GM12878 (cell line): ENCODE measurements at regions not wholly inside any gene's neighbourhood (a gene's known extent, or its start where the extent isn't known, plus 50 kb on each side); places are given as distances from the start of the nearest gene placed in this dataset.

Experiments
- ATAC-seq: fragments of 200-7000 bp; cut with Tn5 transposase; 3 replicates; pipeline ENCODE4 v1.9.1; 2020; ENCODE audit warnings: mild to moderate bottlenecking, moderate library complexity
- BruUV-seq: library from RNA; stranded (reverse); fragments of 400-500 nt; replicated peaks from 2 replicates; lab custom pipeline; 2021; lab: Mats Ljungman, UMichigan
- CTCF ChIA-PET: fragments of 300-600 bp; sonication (Branson Sonifier 250); formaldehyde crosslinking; extraction: SDS; loops from one replicate; lab custom pipeline; 2021; ENCODE audit warnings: inconsistent platforms; lab: Yijun Ruan, JAX
- POLR2A ChIA-PET: fragments of 350-600 bp; formaldehyde crosslinking; extraction: SDS; loops from one replicate; lab custom pipeline; 2021; ENCODE audit warnings: inconsistent platforms; lab: Charles Lee
- RAD21 ChIA-PET: fragments of 300-600 bp; sonication (Branson Sonifier 250); formaldehyde crosslinking; loops from one replicate; lab custom pipeline; 2023; ENCODE audit warnings: antibody characterized with exemption; ENCODE audit not compliant: unreplicated experiment; lab: Charles Lee
- SMC1A ChIA-PET: fragments of 300-600 bp; sonication (Branson Sonifier 250); formaldehyde crosslinking; loops from one replicate; lab custom pipeline; 2023; ENCODE audit not compliant: unreplicated experiment, uncharacterized antibody; lab: Charles Lee
- DNase-seq: peaks from one replicate; pipeline ENCODE4 v3.0.0-alpha.2; 2011; ENCODE audit warnings: low read depth, low spot score
- FAIRE-seq: peaks from 3 replicates; lab custom pipeline; 2011; peaks lifted over from hg19 to GRCh38; lab: Jason Lieb, UNC
- H2AFZ ChIP-seq: 2 replicates; pipeline ENCODE4 v1.6.0; 2011; ENCODE audit warnings: low read depth, low read length, control low read depth; ENCODE audit not compliant: control insufficient read depth
- H3K27ac ChIP-seq: 2 replicates; pipeline ENCODE4 v1.5.1; 2011; ENCODE audit warnings: control low read depth; ENCODE audit not compliant: control insufficient read depth, insufficient read depth
- H3K27me3 ChIP-seq, 2 experiments: replicated peaks in 1 of 2; 2 replicates each; pipeline versions ENCODE4 v1.6.0 to v1.6.1; 2011; ENCODE audit warnings: low read length in 1 of 2; ENCODE audit not compliant: control insufficient read depth in 2 of 2, insufficient read depth in 2 of 2
- H3K36me3 ChIP-seq, 2 experiments: 2 replicates each; pipeline ENCODE4 v1.5.1; 2011; ENCODE audit warnings: low read length in 1 of 2; ENCODE audit not compliant: control insufficient read depth in 2 of 2, insufficient read depth in 2 of 2
- H3K4me1 ChIP-seq: 2 replicates; pipeline ENCODE4 v1.6.1; 2011; ENCODE audit warnings: mild to moderate bottlenecking, low read length, moderate library complexity, mixed read lengths; ENCODE audit not compliant: control insufficient read depth, insufficient read depth
- H3K4me2 ChIP-seq: 2 replicates; pipeline ENCODE4 v1.6.0; 2011; ENCODE audit warnings: control low read depth; ENCODE audit not compliant: control insufficient read depth, insufficient read depth
- H3K4me3 ChIP-seq: fragments of 200-600 bp; sonication (generic); 2 replicates; pipeline ENCODE4 v1.5.1; 2016
- H3K79me2 ChIP-seq: 2 replicates; pipeline ENCODE4 v1.6.0; 2011; ENCODE audit warnings: low read length; ENCODE audit not compliant: control insufficient read depth, insufficient read depth
- H3K9ac ChIP-seq: 2 replicates; pipeline ENCODE4 v1.8.0; 2011; ENCODE audit warnings: low read length, control low read depth, mixed read lengths; ENCODE audit not compliant: control insufficient read depth, insufficient read depth
- H3K9me3 ChIP-seq: replicated peaks from 3 replicates; pipeline ENCODE4 v1.5.1; 2011; ENCODE audit warnings: mild to moderate bottlenecking, low read length; ENCODE audit not compliant: control insufficient read depth, insufficient read depth
- H4K20me1 ChIP-seq: 2 replicates; pipeline ENCODE4 v1.6.0; 2011; ENCODE audit not compliant: control insufficient read depth, insufficient read depth
- ATF2 ChIP-seq: IDR thresholded peaks from 2 replicates; pipeline ENCODE4 v1.6.1; 2012; ENCODE audit warnings: low read length, inconsistent platforms
- BHLHE40 ChIP-seq, 2 experiments: fragments of 450-650 bp in 1 of 2; IDR thresholded peaks; 2 replicates each; pipeline ENCODE4 v1.6.1; 2011 to 2017; ENCODE audit warnings: low read depth in 2 of 2, borderline replicate concordance in 1 of 2, improper control_type of control experiment in 1 of 2, low read length in 1 of 2, mild to moderate bottlenecking in 1 of 2
- CREB1 ChIP-seq: IDR thresholded peaks from 2 replicates; pipeline ENCODE4 v1.6.1; 2012; ENCODE audit warnings: low read depth, mild to moderate bottlenecking, inconsistent platforms
- EP300 ChIP-seq, 2 experiments: fragments of 150-350 bp in 1 of 2; IDR thresholded peaks; 2 replicates each; pipeline ENCODE4 v1.6.1; 2011 to 2012; ENCODE audit warnings: low read depth in 2 of 2, low read length in 2 of 2, borderline replicate concordance in 1 of 2, improper control_type of control experiment in 1 of 2, inconsistent platforms in 1 of 2; ENCODE audit not compliant: control insufficient read depth in 1 of 2
- ETV6 ChIP-seq, 2 experiments: fragments of 450-650 bp in 1 of 2; IDR thresholded peaks in 1 of 2; conservative IDR thresholded peaks in 1 of 2; 2 replicates each; pipeline ENCODE4 v1.6.1; 2014; ENCODE audit warnings: antibody characterized with exemption in 1 of 2, borderline replicate concordance in 1 of 2, low read depth in 1 of 2, mild to moderate bottlenecking in 1 of 2, moderate library complexity in 1 of 2
- HSF1 ChIP-seq: fragments of 150-350 bp; IDR thresholded peaks from 2 replicates; pipeline ENCODE4 v1.6.1; 2014; ENCODE audit warnings: mild to moderate bottlenecking, low read depth, low read length
- IKZF2 ChIP-seq, 2 experiments: fragments of 450-650 bp; IDR thresholded peaks; 2 replicates each; pipeline ENCODE4 v1.6.1; 2017; ENCODE audit warnings: mild to moderate bottlenecking in 2 of 2, moderate library complexity in 2 of 2
- JUNB ChIP-seq: IDR thresholded peaks from 2 replicates; pipeline ENCODE4 v1.6.1; 2016; ENCODE audit warnings: antibody characterized with exemption, mild to moderate bottlenecking
- MLLT1 ChIP-seq: fragments of 450-650 bp; IDR thresholded peaks from 2 replicates; pipeline ENCODE4 v1.6.1; 2016; ENCODE audit warnings: mild to moderate bottlenecking
- MTA2 ChIP-seq: fragments of 450-650 bp; IDR thresholded peaks from 2 replicates; pipeline ENCODE4 v1.6.1; 2016; ENCODE audit warnings: low read depth, mild to moderate bottlenecking, moderate library complexity
- RELB ChIP-seq: fragments of 450-650 bp; IDR thresholded peaks from 2 replicates; pipeline ENCODE4 v1.6.1; 2017; ENCODE audit warnings: low read depth, mild to moderate bottlenecking, moderate library complexity
- SMAD5 ChIP-seq: IDR thresholded peaks from 2 replicates; pipeline ENCODE4 v1.6.1; 2016; ENCODE audit warnings: antibody characterized with exemption, low read depth
- TBL1XR1 ChIP-seq: IDR thresholded peaks from 2 replicates; pipeline ENCODE4 v1.6.1; 2012; ENCODE audit warnings: low read depth, low read length, improper control_type of control experiment
- USF1 ChIP-seq: IDR thresholded peaks from 2 replicates; pipeline ENCODE4 v1.6.1; 2011; ENCODE audit warnings: borderline replicate concordance, low read depth, mild to moderate bottlenecking, moderate library complexity, mixed read lengths, low read length; ENCODE audit not compliant: insufficient read depth; ENCODE audit errors: extremely low read length
- WGBS: methylation state at CpG from one replicate; pipeline ENCODE4 v1.1.6; 2016; ENCODE audit warnings: low lambda C conversion rate; ENCODE audit not compliant: insufficient replicate concordance, insufficient coverage; ENCODE audit errors: missing lambda C conversion rate; 5-methylcytosine and 5-hydroxymethylcytosine counted together
- in situ Hi-C: fragments of 300-500 bp; cut with MboI; formaldehyde crosslinking; loops from 9 replicates; pipeline ENCODE4 v1.14.3; 2018; ENCODE audit warnings: mixed read lengths
- intact Hi-C: fragments of 100-400 bp; cut with micrococcal nuclease; formaldehyde crosslinking; loops from one replicate; pipeline ENCODE4 v1.14.2; 2022; ENCODE audit not compliant: unreplicated experiment

GRCh38 chr20:4082406-4083097 lies 66.1 kb upstream of the SMOX start:
- peak overlapping the region; percentile 73 for H3K4me2 ChIP-seq
- H3K4me1 ChIP-seq: peaks cover 22% of the 10 kb centered on the region
- peak overlapping the region; percentile 61 for H2AFZ ChIP-seq
- peak overlapping the region; percentile 15; the same call in 1 of the 2 replicates for H3K9ac ChIP-seq
- no peaks in the 10 kb centered on the region for H3K36me3 ChIP-seq
- WGBS: 20% methylated on average over 5 of the region's 7 CpGs
- SMC1A ChIA-PET: interaction anchor here (0.9 to 1.1 kb wide), 2 partner anchors 69 to 71 kb away, joined by 3 to 4 read pairs; no protein-coding TSS in a partner anchor
- CTCF ChIA-PET: interaction anchor here (0.6 to 3.1 kb wide), 8 partner anchors 10 to 406 kb away, joined by 3 to 12 read pairs (median 4); partner anchors contain the start of gene CENPB
- H4K20me1 ChIP-seq: no peaks in the 10 kb centered on the region
- no peaks in the 10 kb centered on the region for H3K9me3 ChIP-seq
- peak; percentile 74 for FAIRE-seq
- RAD21 ChIA-PET: interaction anchor here (1.6 kb wide), 1 partner anchor 90 kb away, joined by 3 read pairs; no protein-coding TSS in a partner anchor
- in situ Hi-C loops (no loop called here), intact Hi-C loops (loop anchor here (5.0 to 10.0 kb wide), 2 partner anchors 295 to 398 kb away; partner anchors contain the start of genes ADAM33 and CENPB)
- POLR2A ChIA-PET: interaction anchor here (0.7 to 1.7 kb wide), 3 partner anchors 262 to 485 kb away, joined by 3 to 4 read pairs (median 4); partner anchors contain the start of genes ADISSP and AP5S1
- ATAC-seq: peak; percentile 77
- H3K27me3 ChIP-seq: no peaks in the 10 kb centered on the region; a peak in 1 of 4 replicates
- peak overlapping the region; percentile 66 for H3K27ac ChIP-seq
- no TSS peak for BruUV-seq
- peak; percentile 59 for DNase-seq
- no peak overlapping the region; the same call in 1 of the 2 replicates for H3K4me3 ChIP-seq
- no peaks in the 10 kb centered on the region for H3K79me2 ChIP-seq
- TF ChIP-seq MTA2 (peak; percentile 69), MLLT1 (peak; percentile 97), CREB1 (peak; percentile 42; the same call in 1 of the 2 replicates), USF1 (no peak), ETV6 (conservative IDR thresholded peaks at IDR 0.05 in 1 of 2, IDR thresholded peaks at IDR 0.05 in 1 of 2; ENCODE audit: borderline replicate concordance in 1 of 2, low read depth in 1 of 2) (peak in 1 of 2 experiments; percentile 20; a peak in 1 of 4 replicates), ATF2 (peak; percentile 45; the same call in 1 of the 2 replicates), IKZF2 (IDR thresholded peaks at IDR 0.05) (peak; percentile 72 to 76), TBL1XR1 (no peak; the same call in 1 of the 2 replicates), EP300 (IDR thresholded peaks at IDR 0.05; ENCODE audit: borderline replicate concordance in 1 of 2, control insufficient read depth in 1 of 2, low read depth in 2 of 2, low read length in 2 of 2) (peak in 1 of 2 experiments; percentile 24; a peak in 1 of 4 replicates), RELB (0 out of 2 replicates have a peak, but pooled peaks have one; percentile 58), BHLHE40 (IDR thresholded peaks at IDR 0.05; ENCODE audit: borderline replicate concordance in 1 of 2, low read depth in 2 of 2, low read length in 1 of 2) (peak in 1 of 2 experiments; percentile 30; a peak in 1 of 4 replicates), SMAD5 (no peak), HSF1 (no peak), JUNB (peak; percentile 73)
